Cardiac muscle cell (in vitro differentiated cells and primary cell): ENCODE measurements at regions not wholly inside any gene's neighbourhood (a gene's known extent, or its start where the extent isn't known, plus 50 kb on each side); places are given as distances from the start of the nearest gene placed in this dataset.

ENCODE experiments used
- DNase-seq, 2 donors: peaks; one replicate each; pipeline versions ENCODE4 v3.0.0 to v3.0.0-alpha.2; 2010 to 2017; ENCODE audit warnings: low read depth in 1 of 2, low spot score in 1 of 2
- H3K27ac ChIP-seq: fragments of 200-600 bp; sonication (generic); 2 replicates; pipeline ENCODE4 v1.5.1; 2016
- H3K27me3 ChIP-seq: fragments of 200-600 bp; sonication (generic); 2 replicates; pipeline ENCODE4 v1.6.0; 2016; ENCODE audit warnings: control low read depth
- H3K36me3 ChIP-seq: fragments of 200-600 bp; sonication (generic); 2 replicates; pipeline ENCODE4 v1.5.1; 2016; ENCODE audit warnings: control low read depth
- H3K4me1 ChIP-seq: fragments of 200-600 bp; sonication (generic); 2 replicates; pipeline ENCODE4 v1.8.1; 2017; ENCODE audit warnings: low read depth, mild to moderate bottlenecking, mixed run types
- H3K4me3 ChIP-seq: fragments of 200-600 bp; sonication (generic); 2 replicates; pipeline ENCODE4 v1.5.1; 2016; ENCODE audit warnings: mild to moderate bottlenecking
- H3K9me3 ChIP-seq: fragments of 200-600 bp; sonication (generic); 2 replicates; pipeline ENCODE4 v1.5.1; 2017; ENCODE audit warnings: low read depth, mild to moderate bottlenecking, control low read depth
- TF ChIP-seq, protein P1 (sequence below): IDR thresholded peaks from 2 replicates; pipeline ENCODE4 v1.5.1; 2012; ENCODE audit warnings: low read depth, mild to moderate bottlenecking, low read length

- no peaks in the 10 kb centered on the region for H3K9me3 ChIP-seq
- no peak overlapping the region for H3K27ac ChIP-seq
- H3K27me3 ChIP-seq = no peaks in the 10 kb centered on the region
- no peak overlapping the region for H3K4me3 ChIP-seq
- TF ChIP-seq, protein P1, sequence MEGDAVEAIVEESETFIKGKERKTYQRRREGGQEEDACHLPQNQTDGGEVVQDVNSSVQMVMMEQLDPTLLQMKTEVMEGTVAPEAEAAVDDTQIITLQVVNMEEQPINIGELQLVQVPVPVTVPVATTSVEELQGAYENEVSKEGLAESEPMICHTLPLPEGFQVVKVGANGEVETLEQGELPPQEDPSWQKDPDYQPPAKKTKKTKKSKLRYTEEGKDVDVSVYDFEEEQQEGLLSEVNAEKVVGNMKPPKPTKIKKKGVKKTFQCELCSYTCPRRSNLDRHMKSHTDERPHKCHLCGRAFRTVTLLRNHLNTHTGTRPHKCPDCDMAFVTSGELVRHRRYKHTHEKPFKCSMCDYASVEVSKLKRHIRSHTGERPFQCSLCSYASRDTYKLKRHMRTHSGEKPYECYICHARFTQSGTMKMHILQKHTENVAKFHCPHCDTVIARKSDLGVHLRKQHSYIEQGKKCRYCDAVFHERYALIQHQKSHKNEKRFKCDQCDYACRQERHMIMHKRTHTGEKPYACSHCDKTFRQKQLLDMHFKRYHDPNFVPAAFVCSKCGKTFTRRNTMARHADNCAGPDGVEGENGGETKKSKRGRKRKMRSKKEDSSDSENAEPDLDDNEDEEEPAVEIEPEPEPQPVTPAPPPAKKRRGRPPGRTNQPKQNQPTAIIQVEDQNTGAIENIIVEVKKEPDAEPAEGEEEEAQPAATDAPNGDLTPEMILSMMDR = no peak
- no peak for DNase-seq
- H3K4me1 ChIP-seq = no peaks in the 10 kb centered on the region
- H3K36me3 ChIP-seq = no peaks in the 10 kb centered on the region
These were observed 305.4 kb downstream of the TLR4 start for GRCh38 chr9:118009614-118010013.

GRCh38 chr9:118017607-118018122, 313.5 kb downstream of the TLR4 start:
- H3K27me3 ChIP-seq = no peaks in the 10 kb centered on the region
- no peak overlapping the region for H3K27ac ChIP-seq
- no peaks in the 10 kb centered on the region for H3K9me3 ChIP-seq
- TF ChIP-seq, protein P1 = no peak
- no peak for DNase-seq
- H3K4me1 ChIP-seq = no peaks in the 10 kb centered on the region
- no peaks in the 10 kb centered on the region for H3K36me3 ChIP-seq
- H3K4me3 ChIP-seq = no peak overlapping the region

GRCh38 chr9:118023644-118024043, 319.4 kb downstream of the TLR4 start:
- Histone ChIP-seq H3K27ac (no peak overlapping the region), H3K36me3 (no peaks in the 10 kb centered on the region), H3K9me3 (no peaks in the 10 kb centered on the region), H3K4me1 (no peaks in the 10 kb centered on the region), H3K4me3 (no peak overlapping the region), H3K27me3 (no peaks in the 10 kb centered on the region)
- DNase-seq = no peak
- TF ChIP-seq, protein P1 = no peak

GRCh38 chr9:118028225-118028624, 324.0 kb downstream of the TLR4 start:
- TF ChIP-seq, protein P1 = no peak
- no peaks in the 10 kb centered on the region for H3K36me3 ChIP-seq
- no peaks in the 10 kb centered on the region for H3K27me3 ChIP-seq
- DNase-seq = no peak
- no peak overlapping the region for H3K4me3 ChIP-seq
- no peak overlapping the region for H3K27ac ChIP-seq
- no peaks in the 10 kb centered on the region for H3K4me1 ChIP-seq
- no peaks in the 10 kb centered on the region for H3K9me3 ChIP-seq

DNA sequence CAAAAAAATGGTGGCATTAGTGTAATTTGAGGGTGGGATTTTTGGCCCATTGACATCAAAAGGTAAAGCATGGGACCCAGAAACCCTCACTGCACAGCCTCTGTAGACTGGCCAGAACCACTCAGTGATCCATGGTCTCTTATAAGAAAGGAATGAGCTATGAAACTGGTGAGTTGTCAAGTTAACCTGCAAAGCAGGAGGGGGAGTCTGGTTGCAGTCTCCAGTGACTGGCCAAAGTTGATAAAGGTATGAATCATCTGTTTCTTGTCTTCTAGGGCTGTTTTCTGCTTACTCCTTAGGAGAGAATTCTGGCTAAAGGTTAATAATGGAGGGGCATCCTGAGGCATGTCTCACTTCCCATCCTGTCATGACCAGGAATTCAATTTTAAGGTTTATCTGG, 325.2 kb downstream of the TLR4 start:
- no peak overlapping the region for H3K4me3 ChIP-seq
- H3K27me3 ChIP-seq = no peaks in the 10 kb centered on the region
- H3K36me3 ChIP-seq = no peaks in the 10 kb centered on the region
- H3K4me1 ChIP-seq = no peaks in the 10 kb centered on the region
- H3K27ac ChIP-seq = no peak overlapping the region
- no peak for DNase-seq
- TF ChIP-seq, protein P1 = no peak
- no peaks in the 10 kb centered on the region for H3K9me3 ChIP-seq

GRCh38 chr9:118034701-118035100, 330.5 kb downstream of the TLR4 start:
- no peak overlapping the region for H3K4me3 ChIP-seq
- no peak overlapping the region for H3K27ac ChIP-seq

More at GRCh38 chr9:118034701-118035100, 330.5 kb downstream of the TLR4 start:
- no peaks in the 10 kb centered on the region for H3K27me3 ChIP-seq
- TF ChIP-seq, protein P1 = no peak
- H3K36me3 ChIP-seq = no peaks in the 10 kb centered on the region
- DNase-seq = no peak
- no peaks in the 10 kb centered on the region for H3K9me3 ChIP-seq
- H3K4me1 ChIP-seq = no peaks in the 10 kb centered on the region
